Cerebellar cortex (tissue), 1 donor: ENCODE measurements at regions not wholly inside any gene's neighbourhood (a gene's known extent, or its start where the extent isn't known, plus 50 kb on each side); places are given as distances from the start of the nearest gene placed in this dataset.
A peak's percentile ranks its signal among the peaks of the same experiment; 100 is the strongest.
"Not testable (repeated sequence)": the region's sequence is repeated elsewhere in the genome, so short reads cannot be mapped to it uniquely, and the experiment has no call there.

Source experiments
- DNase-seq: peaks from one replicate; pipeline ENCODE4 v3.0.0-alpha.2; 2015; ENCODE audit warnings: low spot score

DNA sequence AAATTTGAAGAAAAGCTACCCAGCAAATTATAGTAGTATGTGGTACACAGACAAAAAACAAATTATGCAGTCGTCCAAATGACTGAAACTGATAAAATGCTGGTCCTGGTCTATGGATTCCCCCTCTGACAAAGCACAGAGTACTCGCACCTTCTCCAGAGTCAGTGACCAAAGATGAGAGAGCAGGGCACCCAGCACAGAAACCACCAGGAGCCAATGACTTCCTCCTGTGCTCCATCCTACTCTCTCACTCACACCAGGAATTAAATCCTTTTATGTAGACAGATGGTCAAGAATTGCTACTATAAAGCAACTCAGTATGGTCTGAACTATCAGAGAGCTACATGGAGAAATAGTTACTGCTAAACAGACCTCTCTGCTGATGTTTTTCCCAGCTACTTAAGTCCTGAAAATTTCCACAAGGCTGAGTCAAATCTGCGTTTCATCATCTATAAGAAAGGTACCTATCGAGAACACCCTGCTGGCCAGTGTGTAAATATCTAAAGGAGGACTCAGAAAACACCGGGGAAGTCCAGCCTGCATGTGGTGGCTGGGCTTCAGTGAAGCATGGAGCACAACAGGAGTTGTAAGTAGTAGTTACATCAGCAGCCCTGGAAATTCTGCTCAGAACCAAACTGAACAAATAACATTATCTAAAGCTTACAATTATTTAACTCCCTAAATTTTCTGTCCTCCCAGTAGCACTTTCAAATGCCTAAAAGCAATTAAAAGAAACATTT lies 84.5 kb upstream of the FBXO28 start:
- not testable (repeated sequence) for DNase-seq

DNA sequence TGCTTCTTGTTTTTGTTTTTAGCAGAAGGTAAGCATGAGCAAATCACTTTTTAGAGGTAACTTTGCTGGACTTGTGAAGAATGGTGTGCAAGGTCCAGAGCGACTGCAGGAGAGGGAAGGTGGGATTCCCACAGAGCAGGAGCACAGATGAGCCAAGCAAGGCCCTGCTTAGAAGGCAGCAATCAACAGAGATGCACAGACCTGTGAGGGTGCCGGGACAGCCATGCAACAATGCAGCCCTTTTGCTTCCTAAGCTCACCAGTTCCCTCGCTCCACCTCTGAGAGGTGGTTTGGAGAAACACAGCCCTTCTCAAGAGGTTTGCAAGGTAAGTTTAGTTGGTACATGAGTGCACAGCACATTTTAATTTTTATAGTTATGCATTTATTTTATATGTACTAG lies 85.1 kb upstream of the FBXO28 start:
- not testable (repeated sequence) for DNase-seq

DNA sequence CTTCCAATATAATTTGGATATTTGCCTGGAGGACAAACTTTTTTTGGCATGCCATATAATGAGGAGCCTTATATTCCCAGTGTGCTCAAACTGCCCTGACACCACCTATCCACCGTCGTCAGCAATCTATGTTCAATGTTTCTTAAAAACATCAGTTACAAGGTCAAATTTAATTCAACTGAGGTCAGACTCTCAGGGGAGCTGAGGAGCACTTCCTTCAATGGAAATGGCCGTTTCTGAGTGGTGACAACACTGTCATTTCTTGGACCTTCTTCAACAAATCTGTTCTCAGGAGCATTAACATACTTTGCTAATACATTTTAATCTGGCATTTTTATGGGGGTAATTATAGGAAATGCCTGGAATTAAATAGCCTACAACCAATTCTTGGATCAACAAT lies 90.8 kb upstream of the FBXO28 start:
- not testable (repeated sequence) for DNase-seq

DNA sequence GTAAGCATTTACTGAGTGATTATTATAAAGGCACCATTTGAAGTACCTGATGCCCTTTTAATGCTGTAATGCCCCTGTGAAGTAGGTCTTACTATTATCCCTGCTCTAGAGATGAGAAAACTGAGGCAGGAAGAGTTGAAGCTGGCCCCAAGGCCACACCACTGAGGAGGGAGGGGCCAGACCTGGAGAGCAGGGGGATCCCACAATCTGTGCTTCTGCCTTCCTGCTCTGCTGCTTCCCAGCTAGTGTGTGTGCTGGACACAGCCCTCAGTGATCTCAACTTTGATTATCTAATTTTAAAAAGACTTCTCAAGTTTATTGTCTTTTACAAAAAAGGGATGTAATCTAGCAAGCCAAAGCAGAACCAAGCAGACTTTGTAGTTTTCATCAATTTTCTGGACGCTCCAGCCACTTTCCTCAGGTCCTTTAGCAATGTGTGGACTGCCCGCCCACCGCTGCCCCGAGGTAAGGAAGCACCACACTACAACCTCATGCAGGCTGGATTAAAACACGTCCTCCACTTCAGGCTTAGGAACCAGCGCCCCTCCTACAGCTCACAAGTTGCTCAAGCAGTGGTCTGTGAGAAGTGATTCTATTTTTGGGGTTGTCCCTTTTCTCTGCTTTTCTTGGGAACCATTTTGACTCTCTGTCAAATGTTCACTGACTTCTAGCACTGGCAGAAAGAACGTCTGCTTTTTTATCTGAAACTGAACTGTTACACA lies 91.5 kb upstream of the FBXO28 start:
- DNase-seq: not testable (repeated sequence)

DNA sequence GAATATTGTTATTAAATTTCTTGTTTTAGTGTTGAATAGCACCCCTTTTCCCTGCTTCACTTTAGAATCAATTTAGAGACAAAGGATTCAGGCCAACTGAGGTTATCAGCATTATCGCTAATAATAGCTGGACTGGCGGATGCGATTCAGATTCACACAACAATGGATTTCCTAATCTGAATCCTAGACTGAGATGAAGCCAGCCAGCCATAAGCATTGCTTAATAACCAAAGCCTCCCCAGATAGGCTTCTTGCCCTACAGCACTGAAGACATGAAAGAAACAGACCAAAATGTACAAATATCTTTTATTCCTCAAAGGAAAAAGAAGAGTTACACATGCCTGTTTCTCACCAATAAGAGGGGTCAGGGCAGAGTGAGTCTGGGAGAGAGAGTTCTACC lies 94.0 kb upstream of the FBXO28 start:
- not testable (repeated sequence) for DNase-seq

DNA sequence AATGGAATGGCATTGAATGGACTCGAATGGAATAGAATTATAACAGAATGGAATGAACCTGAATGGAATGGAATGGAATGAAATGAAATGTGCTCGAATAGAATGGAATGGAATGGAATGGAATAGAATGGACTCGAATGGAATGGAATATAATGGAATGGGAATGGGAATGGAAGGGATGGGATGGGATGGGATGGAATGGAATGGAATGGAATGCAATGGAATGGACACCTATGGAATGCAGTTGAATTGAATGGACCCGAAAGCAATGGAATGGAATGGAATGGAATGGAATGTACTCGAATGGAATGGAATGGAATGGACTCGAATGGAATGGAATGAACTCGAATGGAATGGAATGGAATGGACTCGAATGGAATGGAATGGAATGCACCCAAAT lies 98.1 kb upstream of the FBXO28 start:
- DNase-seq: not testable (repeated sequence)

DNA sequence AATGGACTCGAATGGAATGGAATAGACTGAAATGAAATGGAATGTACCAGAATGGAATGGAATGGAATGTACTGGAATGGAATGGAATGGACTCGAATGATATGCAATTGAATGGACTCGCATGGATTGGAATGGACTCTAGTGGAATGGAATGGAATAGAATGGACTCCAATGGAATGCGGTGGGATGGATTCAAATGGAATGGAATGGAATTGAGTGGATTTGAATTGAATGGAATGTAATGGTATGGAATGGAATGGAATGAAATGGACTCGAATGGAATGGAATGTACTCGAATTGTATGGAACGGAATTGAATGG lies 99.6 kb upstream of the FBXO28 start:
- DNase-seq: no peak

DNA sequence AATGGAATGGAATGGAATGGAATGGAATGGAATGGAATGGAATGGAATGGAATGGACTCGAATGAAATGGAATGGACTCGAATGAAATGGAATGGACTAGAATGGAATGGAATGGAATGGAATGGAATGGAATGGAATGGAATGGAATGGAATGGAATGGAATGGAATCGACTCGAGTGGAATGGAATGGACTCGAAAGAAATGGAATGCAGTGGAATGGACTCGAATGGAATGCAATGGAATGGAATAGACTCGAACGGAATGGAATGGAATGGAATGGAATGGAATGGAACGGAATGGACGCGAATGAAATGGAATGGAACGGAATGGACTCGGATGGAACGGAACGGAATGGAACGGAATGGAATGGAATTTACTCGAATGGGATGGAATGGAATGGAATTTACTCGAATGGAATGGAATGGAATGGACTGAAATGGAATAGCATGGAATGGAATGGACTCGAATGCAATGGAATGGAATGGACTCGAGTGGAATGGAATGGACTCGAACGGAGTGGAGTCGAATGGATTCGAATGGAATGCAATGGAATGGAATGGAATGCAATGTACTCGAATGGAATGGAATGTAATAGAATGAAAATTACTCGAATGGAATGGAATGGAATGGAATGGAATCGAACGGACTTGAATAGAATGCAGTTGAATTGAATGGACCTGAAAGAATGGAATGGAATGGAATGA lies 100.1 kb upstream of the FBXO28 start:
- peak; percentile 12 for DNase-seq

DNA sequence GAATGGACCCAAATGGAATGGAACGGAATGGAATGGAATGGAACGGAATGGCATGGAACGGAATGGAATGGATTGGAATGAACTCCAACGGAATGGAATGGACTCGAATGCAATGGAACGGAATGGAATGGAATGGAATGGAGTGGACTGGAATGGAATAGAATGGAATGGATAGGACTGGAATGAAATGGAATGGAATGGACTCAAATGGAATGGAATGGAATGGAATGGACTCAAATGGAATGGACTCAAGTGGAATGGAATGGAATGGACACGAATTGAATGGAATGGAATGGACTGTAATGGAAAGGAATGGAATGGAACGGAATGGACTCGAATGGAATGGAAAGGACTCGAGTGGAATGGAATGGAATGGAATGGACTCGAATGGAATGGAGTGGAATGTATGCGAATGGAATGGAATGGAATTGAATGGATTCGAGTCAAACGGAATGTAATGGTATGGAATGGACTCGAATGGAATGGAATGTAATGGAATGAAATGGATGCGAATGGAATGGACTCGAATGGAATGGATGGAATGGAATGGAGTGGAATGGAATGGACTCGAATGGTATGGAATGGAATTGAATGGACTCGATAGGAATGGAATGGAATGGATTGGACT lies 101.0 kb upstream of the FBXO28 start:
- peak; percentile 26 for DNase-seq

DNA sequence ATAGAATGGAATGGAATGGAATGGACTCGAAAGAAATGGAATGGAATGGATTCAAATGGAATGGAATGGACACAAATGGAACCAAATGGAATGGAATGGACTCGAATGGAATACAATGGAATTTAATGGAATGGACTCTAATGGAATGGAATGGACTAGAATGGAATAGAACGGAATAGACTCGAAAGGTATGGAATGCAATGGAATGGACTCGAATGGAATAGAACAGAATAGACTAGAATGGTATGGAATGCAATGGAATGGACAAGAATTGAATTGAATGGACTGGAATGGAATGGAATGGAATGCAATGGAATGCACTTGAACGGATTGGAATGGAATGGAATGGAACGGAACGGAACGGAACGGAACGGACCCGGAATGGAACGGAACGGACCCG lies 101.7 kb upstream of the FBXO28 start:
- DNase-seq: not testable (repeated sequence)

DNA sequence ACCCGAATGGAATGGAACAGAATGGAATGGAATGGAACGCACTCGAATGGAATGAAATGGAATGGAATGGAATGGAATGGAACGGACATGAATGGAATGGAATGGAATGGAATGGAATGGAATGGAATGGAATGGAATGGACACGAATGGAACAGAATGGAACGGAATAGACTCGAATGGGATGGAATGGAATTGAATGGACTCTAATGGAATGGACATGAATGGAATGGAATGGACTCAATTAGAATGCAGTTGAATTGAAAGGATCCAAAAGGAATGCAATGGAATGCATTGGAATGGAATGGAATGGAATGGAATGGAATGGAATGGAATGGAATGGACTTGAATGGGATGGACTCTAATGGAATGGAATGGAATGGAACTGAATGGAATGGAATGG lies 102.2 kb upstream of the FBXO28 start:
- DNase-seq: not testable (repeated sequence)

DNA sequence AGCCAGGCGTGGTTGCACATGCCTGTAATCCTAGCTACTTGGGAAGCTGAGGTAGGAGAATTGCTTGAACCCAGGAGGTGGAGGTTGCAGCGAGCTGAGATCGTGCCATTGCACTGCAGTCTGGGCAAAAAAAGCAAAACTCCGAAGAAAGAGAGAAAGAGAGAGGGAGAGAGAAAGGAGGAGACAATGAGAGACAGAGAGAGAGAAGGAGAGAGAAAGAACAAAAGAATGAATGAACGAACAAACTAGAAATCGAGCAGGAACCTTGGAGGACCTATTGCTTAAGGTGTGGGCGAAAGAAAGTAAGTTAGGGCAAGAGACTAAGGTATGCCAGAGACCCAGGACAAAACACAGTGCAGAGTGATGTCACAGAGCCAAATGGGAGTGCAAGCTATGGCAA lies 102.8 kb upstream of the FBXO28 start:
- DNase-seq: not testable (repeated sequence)

DNA sequence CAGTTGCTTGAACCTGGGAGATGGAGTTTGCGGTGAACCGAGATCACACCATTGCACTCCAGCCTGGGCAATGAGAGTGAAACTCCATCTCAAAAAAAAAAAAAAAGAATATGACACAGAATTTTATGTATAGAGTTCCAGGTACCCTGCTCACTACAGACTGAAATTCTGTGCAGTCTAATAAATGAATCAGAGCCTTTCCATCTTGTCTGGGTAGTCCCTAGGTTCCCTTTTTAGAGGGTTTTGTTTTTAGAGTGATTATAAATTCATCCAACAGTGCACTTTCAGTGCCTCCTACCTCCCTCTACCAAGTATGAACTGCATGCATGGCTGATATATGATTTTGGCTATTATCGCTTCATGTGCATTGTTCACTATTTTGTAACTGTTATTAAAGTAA lies 107.9 kb upstream of the FBXO28 start:
- not testable (repeated sequence) for DNase-seq

DNA sequence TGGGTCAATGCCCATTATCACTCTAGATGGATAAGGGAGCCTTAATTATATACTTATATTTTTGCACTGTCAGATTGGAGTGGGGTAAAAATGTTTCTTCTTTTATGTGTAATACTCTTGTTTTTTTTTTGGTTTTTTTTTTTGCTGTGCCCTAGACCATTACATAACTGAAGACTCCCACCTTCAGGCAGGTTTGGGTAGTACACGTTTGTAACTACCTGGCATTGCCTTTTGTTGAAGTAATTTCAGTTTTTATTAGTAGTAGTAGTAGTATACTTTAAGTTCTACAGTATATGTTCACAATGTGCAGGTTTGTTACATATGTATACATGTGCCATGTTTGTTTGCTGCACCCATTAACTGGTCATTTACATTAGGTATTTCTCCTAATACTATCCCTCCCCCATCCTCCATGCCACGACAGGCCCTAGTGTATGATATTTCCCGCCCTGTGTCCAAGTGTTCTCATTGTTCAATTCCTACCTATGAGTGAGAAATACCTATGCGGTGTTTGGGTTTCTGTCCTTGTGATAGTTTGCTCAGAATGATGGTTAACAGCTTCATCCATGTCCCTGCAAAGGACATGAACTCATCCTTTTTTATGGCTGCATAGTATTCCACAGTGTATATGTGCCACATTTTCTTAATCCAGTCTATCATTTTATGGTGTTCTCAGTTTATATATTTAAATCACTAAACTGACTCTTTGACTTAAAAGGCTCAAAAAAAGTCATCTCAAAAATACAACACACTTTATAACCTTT lies 109.2 kb upstream of the FBXO28 start:
- DNase-seq: peak; percentile 25

DNA sequence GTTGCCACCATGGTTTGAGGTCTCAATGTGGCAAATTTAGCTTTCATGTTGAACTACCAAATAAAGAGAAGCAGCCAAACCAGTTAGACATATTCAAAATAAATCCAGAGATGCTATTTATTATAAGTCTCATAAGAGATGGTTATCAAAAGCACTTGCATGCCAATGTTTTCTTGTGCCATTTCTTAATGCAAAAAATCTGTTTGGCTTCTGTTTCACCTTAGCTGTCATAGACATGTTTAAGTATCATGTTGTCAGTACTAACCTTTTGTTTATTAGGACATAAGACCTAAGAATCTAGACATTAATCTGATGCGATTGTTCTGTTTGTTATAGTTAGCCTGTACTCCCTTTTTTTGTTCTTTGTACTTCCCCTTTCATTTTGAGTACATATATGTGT lies 110.0 kb upstream of the FBXO28 start:
- not testable (repeated sequence) for DNase-seq

DNA sequence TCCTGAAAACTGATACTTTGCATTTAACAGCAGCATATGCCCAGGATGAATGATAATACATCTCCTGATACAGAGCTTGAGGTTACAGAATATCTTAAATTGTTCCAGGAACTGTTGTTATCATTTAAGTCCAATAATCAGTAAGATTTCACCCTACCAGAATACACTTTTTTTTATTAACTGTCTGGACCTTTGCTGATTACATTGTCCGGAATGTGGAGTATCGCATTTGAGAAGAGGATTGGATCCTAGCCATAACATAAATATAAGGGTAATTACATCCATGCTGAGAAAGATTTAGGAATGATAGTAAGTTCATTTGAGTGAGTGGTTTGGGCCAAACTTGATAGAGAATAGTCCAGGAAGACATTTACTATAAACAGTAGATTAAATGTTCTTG lies 112.2 kb upstream of the FBXO28 start:
- DNase-seq: not testable (repeated sequence)

DNA sequence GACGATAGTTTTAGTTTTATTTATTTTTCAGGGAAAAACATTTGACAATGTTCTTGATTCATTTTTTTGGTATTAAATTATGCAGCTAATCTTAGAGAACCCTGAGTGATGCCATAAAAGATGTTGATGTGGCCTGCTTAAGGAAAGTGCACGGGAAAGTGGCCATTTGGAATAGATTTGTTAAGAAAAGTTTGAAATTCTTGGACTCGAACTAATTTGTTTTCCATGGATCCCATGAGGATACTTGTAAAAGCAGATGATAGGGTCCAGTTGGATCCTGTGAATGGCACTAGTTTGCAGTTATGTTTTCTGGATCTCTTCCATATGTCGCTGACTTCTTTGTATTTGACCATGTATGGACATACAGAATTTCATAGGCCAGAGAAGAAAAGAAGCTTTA lies 114.2 kb upstream of the FBXO28 start:
- not testable (repeated sequence) for DNase-seq

DNA sequence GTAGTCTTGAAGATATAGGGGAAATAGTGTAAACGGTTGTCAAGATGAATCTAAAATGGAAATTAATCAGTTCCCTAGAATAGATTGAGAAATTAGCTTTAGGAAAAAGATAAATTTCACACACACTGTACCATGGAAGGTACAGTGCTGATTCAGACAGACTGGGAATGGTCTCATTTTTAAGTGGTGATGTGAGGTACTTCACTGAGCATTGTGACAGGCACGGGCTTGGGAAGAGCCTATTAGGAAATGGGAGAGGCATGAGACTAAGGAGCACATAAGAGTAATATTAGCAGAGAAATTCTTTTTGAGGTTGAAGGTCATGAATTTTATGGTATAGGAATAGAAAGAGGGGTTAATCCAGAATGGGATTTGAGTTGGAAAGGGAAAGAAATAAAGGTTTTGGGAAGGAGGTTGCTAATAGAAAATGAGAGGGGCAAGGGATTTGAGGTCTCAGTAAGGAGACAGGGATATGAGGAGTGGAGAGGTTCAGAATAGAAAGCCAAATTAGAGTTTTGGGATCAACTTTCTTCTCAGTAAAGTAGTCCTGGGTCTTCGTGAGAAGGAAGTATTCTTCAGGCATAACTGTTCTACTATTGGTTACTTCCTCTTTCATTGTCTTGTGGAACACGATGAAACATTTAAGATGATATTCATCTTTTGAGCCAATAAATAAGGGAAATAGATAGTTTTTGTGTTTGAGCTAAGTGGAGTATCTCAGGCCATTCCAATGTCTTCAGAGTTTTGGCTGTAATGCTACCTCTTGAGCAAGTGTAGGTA lies 115.0 kb upstream of the FBXO28 start:
- DNase-seq: not testable (repeated sequence)

DNA sequence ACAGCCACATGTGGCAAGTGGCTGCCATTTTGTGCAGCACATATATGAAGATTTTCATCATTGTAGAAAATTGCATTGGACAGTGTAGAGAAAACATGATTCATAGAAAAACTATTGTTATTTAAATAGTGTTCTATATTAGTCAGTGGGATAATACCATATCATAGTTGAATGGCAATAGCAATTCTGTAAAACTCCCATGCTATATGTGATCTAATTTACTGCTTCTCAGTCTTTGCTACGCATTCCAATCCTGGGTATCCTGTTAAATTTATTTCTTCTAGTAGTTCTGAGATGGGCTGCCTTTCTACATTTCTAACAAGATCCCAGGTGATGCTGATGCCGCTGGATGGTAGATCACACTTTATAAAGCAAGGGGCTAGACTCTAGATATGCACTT lies 117.5 kb upstream of the FBXO28 start:
- DNase-seq: not testable (repeated sequence)

DNA sequence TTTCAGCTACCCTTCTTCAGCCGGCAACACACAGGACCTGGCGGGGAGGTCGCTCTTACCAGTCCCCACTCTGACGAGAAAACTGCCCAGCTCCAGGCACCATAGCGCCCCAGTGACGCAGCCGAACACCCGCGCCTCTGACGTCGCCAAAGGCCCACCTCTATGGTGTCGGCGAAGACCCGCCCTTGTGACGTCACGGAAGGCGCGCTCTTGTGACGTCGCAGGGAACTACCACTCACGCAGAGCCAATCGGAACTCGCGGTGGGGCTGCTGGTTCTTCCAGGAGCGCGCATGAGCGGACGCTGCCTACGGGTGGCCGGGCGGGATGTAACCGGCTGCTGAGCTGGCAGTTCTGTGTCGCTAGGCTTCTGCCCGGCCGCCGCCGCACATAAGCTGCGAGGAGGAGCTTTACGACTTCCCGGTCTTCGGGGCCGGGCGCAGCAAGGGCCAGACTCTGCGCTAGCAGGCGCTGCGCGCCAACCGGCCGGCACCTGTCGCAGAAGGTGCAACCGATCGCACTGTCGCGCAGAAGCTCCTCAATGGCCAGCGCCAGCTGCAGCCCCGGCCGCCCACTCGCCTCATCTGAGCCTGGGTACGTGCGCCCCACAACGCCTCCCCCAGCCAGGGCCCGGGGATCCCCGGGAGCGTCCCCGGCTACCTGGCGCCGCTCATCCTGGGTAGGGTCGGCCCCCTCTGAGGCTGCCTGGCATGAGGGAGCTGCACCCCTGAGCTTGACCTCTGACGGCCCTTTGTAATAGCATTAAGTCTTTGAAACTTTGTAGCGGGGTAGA lies 121.3 kb upstream of the FBXO28 start:
- DNase-seq: peak; percentile 99
